IPS DF 4.7 (cell line): ENCODE measurements at regions not wholly inside any gene's neighbourhood (a gene's known extent, or its start where the extent isn't known, plus 50 kb on each side); places are given as distances from the start of the nearest gene placed in this dataset.
"Not testable (repeated sequence)": the region's sequence is repeated elsewhere in the genome, so short reads cannot be mapped to it uniquely, and the experiment has no call there.

Experiments
- DNase-seq: peaks from one replicate; pipeline ENCODE4 v3.0.0-alpha.2; 2013; ENCODE audit warnings: low spot score; ENCODE audit errors: extremely low read depth

GRCh38 chr12:92987362-92987761 lies 58.3 kb upstream of the EEA1 start:
- peak; percentile 9 for DNase-seq

- DNase-seq, result no peak
These were observed 58.9 kb upstream of the EEA1 start for GRCh38 chr12:92987846-92988621.

GRCh38 chr12:92988622-92989130 lies 59.6 kb upstream of the EEA1 start:
- DNase-seq, result no peak

DNA sequence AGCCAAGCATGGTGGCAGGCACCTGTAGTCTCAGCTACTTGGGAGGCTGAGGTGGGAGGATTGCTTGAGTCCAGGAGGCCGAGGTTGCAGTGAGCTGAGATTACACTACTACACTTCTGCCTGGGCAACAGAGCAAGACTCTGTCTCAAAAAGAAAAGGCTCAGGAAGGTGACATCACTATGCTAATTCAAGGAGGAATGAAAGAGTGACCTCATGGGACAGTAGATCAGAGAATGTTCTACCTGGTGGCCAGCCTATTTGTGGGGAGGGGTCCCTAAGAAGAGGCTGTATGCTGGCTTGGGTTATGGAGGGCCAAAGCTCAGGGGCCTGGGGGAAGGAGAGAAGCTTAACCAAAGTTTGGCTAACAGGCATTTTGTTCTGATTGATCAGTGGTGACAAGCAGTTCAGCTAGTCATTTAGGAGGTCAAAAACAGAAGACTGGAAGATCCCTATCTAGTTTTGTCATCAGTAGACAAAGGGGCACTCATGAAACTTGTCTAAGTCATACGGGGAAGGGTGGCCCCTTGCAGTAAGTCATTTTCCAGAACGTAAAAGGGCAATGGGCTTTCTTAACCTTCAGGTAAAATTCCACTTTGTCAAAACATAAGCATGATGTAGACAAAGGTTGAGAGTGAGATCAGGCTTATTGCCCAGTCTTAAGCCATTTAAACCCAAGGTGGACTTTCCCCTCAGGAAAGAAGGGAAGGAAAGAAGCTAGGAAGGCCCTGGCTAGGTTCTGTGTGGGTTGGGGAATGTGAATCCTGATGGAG lies 60.8 kb upstream of the EEA1 start:
- DNase-seq, result no peak

- DNase-seq, result no peak
These were observed 62.0 kb upstream of the EEA1 start for GRCh38 chr12:92991134-92991533.

DNA sequence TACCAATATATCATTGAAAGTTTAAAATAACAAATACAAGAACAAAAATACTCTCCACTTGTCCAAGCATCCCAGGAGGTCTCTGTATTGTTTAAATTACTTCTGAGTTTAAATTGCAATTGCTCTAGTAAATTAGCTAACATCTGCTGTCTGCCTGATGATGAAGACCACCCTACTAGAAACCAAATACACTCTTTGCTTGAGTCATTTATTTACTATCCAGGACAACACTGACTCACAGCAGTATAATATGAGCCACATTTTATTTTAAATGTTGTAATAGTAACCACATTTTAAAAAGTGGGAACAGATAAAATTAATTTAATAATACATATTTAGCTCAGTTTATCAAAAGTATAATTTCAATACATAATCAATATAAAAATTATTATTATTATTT lies 62.9 kb upstream of the EEA1 start:
- DNase-seq, result no peak

GRCh38 chr12:92993259-92993658 lies 64.2 kb upstream of the EEA1 start:
- no peak for DNase-seq

- DNase-seq, result no peak
These were observed 66.3 kb upstream of the EEA1 start for GRCh38 chr12:92995258-92995903.

- no peak for DNase-seq
These were observed 70.9 kb upstream of the EEA1 start for GRCh38 chr12:93000026-93000425.

DNA sequence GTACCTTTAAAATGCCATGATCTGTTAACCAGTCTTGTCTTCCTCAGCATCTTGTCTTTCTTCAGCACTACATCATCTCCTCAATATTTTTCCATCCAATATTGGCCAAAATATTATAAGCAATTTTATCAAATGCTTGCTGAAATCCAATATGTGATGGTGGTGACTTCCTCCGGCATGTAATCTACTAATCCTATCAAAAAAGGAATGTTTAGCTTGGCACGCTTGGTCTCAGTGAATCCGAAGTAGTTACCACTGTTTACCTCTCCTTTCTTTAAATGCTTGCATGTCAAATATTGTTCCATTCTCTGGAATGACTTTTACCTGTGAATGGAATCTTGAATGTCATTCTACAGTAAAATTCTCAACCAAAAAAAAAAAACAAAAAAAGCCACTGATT lies 72.3 kb upstream of the EEA1 start:
- DNase-seq, result no peak

DNA sequence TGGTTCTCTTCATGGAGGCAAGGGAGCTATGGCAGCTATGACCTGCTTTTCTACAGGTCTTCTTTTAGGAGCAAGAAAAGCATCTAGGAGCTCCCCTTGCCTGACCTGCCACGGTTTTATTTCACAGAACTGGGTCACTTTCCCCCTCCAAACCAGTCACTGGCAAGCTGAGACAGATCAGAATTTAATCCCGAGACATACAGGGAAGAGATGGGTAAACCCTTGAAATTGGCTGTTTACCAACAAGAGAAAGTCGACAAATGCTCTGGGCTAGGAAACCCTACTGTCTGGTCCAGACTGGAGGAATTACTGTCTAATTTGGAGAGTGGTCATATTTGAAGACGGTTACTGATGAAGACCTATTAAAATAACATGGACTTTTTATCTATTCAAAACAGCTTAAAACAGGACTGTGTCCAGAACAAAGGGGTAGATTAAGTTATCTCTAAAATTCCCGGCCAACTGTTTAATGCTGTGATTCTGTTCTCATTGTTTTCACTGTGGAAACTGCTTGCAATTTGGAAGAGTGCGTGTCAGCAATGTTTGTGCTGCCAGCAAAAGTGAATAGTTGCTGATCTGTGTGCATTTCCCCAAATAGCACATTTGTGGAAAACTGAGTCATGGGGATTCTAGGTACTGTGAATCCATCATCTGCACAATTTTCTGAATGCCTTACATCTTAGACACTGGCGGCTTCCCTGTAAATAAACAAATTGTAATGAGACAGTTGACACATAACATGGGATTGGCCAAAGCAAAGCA lies 73.4 kb upstream of the EEA1 start:
- no peak for DNase-seq

DNA sequence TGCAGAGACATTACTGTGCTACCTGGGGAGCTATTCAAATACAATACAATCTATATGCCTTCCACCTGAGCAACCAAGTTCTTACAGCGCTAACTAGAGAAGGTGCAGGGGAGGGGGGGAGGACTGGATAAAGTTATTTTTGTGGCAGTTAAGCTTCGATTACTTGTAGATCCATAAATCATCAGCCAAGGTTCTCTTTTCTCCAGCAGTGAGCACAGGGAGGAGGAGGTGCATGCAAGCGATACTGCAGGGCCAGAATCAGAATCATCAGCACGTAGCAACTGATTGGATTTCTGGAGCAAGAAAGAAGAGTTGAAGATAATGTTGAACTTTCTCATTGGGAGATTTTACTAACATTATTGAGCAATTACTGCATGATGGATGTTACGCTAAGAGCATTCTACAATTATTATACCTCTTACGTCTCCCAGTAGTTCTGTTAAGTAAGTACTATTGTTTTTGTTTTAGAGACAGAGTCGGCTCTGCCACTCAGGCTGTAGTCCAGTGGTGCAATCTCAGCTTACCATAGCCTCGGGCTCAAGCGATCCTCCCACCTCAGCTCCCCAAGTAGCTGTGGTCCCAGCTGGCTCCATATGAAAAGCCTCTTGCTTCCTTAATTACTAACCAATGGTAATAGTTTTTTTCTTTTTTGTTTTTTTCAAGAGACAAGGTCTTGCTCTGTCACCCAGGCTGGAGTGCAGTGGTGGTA lies 74.6 kb upstream of the EEA1 start:
- no peak for DNase-seq

- no peak for DNase-seq
These were observed 76.9 kb upstream of the EEA1 start for GRCh38 chr12:93005928-93006392.

GRCh38 chr12:93006471-93007208 lies 77.5 kb upstream of the EEA1 start:
- DNase-seq, result no peak

DNA sequence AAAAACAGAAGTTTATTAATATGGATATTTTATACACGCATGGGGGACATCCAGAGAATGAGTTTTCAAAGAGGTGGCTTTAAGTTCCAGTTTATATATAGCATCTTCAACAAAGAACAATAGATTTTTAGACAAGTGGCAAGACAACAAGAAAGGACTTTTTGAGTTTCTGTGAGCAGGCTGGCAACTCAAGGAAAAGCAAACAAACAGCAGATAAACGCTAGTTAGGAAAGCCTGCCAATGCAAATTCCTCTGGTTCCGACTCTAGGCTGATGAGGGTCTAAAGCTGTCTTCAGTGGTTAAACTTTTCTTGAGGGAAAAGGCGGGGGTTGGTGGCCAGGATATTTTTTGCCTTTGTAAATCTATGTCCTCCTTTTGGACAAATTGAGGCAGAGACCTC lies 78.4 kb upstream of the EEA1 start:
- DNase-seq, result no peak

DNA sequence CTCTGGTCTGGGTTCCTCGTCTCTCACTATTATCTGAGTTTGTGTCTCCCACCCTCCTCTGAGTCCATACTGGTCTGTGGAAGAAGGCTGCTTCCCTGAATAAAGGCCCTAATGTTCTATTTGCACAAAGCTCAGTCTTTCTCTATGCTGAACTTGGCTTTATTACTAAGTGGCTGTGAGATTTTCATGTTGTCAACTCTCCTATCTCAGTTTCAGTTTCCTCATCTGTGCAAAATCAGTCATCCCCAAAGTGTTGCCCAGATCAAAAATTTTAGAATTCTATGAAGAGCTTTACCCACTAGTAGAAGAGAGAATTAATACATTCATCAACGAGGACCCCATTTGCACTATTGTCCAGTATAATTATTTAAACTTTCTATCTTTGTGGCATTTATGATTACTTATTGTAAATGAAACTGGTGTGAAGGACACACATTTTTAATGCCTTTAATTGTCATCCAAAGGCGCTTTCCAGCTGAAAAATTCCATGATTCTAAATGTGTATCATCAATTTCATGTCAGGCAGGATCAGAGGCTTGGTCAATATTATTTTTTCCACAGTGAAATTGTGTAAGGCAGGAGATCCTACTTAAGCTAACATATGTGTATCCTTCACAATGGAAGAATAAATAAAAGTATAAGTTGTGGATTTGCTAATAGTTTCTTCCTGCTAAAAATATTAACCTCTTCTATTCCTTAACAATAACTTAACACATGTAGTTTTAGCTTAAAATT lies 79.1 kb upstream of the EEA1 start:
- no peak for DNase-seq

DNA sequence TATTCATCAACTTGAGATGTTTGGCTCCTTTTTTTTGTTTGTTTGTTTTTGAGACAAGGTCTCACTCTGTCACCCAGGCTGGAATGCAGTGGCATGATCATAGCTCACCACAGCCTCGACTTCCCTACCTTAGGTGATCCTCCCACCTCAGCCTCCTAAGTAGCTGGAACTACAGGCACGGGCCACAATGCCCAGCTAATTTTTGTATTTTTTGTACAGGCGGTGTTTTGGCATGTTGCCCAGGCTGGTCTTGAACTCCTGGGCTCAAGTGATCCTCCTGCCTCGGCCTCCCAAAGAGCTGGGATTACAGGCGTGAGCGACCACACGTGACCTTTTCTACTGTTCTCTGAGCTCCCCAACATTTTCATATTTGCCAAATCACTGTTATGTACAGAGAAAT lies 79.8 kb upstream of the EEA1 start:
- not testable (repeated sequence) for DNase-seq

- no peak for DNase-seq
These were observed 80.4 kb upstream of the EEA1 start for GRCh38 chr12:93009533-93009932.

GRCh38 chr12:93010461-93010860 lies 81.4 kb upstream of the EEA1 start:
- no peak for DNase-seq
